IMR-90 (cell line): ENCODE measurements at regions not wholly inside any gene's neighbourhood (a gene's known extent, or its start where the extent isn't known, plus 50 kb on each side); places are given as distances from the start of the nearest gene placed in this dataset.
"Not testable (repeated sequence)": the region's sequence is repeated elsewhere in the genome, so short reads cannot be mapped to it uniquely, and the experiment has no call there.

Source experiments
- CTCF ChIP-seq: conservative IDR thresholded peaks from 2 replicates; pipeline ENCODE4 v1.5.1; 2012; ENCODE audit warnings: mild to moderate bottlenecking, low read depth, low read length, improper control_type of control experiment
- POLR2A ChIP-seq: IDR thresholded peaks from 2 replicates; pipeline ENCODE4 v1.6.1; 2012; ENCODE audit warnings: mild to moderate bottlenecking, low read depth, low read length

- not testable (repeated sequence) for TF ChIP-seq CTCF, POLR2A
These were observed 179.4 kb upstream of the JUN start for GRCh38 chr1:58963287-58963686.
